PC-3 (cell line): ENCODE measurements at regions not wholly inside any gene's neighbourhood (a gene's known extent, or its start where the extent isn't known, plus 50 kb on each side); places are given as distances from the start of the nearest gene placed in this dataset.

Experiments
- ATAC-seq: fragments of 200-7000 bp; cut with Tn5 transposase; 2 replicates; pipeline ENCODE4 v1.9.1; 2020; ENCODE audit warnings: mild to moderate bottlenecking, moderate library complexity
- BruUV-seq: library from RNA; stranded (reverse); fragments of 400-500 nt; replicated peaks from 2 replicates; lab custom pipeline; 2021; lab: Mats Ljungman, UMichigan
- CTCF ChIA-PET: fragments of 300-600 bp; sonication (Branson Sonifier 250); formaldehyde crosslinking; loops from one replicate; lab custom pipeline; 2022; ENCODE audit warnings: antibody characterized with exemption; lab: Charles Lee
- POLR2A ChIA-PET: fragments of 300-600 bp; sonication (Branson Sonifier 250); formaldehyde crosslinking; loops from one replicate; lab custom pipeline; 2022; ENCODE audit warnings: antibody characterized with exemption; ENCODE audit not compliant: unreplicated experiment; lab: Charles Lee
- DNase-seq: peaks from one replicate; pipeline ENCODE4 v3.0.0-alpha.2; 2015
- H2AFZ ChIP-seq: fragments of 300-600 bp; sonication (generic); 2 replicates; pipeline ENCODE4 v1.6.0; 2016; ENCODE audit warnings: antibody characterized with exemption, low read length
- H3F3A ChIP-seq: fragments of 300-600 bp; sonication (generic); one replicate; pipeline ENCODE4 v1.6.0; 2017; ENCODE audit warnings: antibody characterized with exemption, low read length, control low read depth, mild to moderate bottlenecking; ENCODE audit not compliant: unreplicated experiment
- H3K27ac ChIP-seq: fragments of 300-600 bp; sonication (generic); 2 replicates; pipeline ENCODE4 v1.5.1; 2016; ENCODE audit warnings: mild to moderate bottlenecking, low read length
- H3K27me3 ChIP-seq: fragments of 300-600 bp; sonication (generic); 2 replicates; pipeline ENCODE4 v1.6.1; 2016; ENCODE audit warnings: low read length, mixed read lengths
- H3K36me3 ChIP-seq: fragments of 300-600 bp; sonication (generic); 2 replicates; pipeline ENCODE4 v1.6.1; 2016; ENCODE audit warnings: low read depth, mixed run types, low read length, mixed read lengths
- H3K4me1 ChIP-seq: fragments of 300-600 bp; sonication (generic); 2 replicates; pipeline ENCODE4 v1.5.1; 2016; ENCODE audit warnings: low read length; ENCODE audit not compliant: insufficient read depth
- H3K4me2 ChIP-seq: fragments of 300-600 bp; sonication (generic); 2 replicates; pipeline ENCODE4 v1.6.0; 2016; ENCODE audit warnings: low read length
- H3K4me3 ChIP-seq: fragments of 300-600 bp; sonication (generic); 2 replicates; pipeline ENCODE4 v1.5.1; 2016; ENCODE audit warnings: mild to moderate bottlenecking, low read length, mixed read lengths
- H3K79me2 ChIP-seq: fragments of 300-600 bp; sonication (generic); 2 replicates; pipeline ENCODE4 v1.6.1; 2017; ENCODE audit warnings: low read length, mixed read lengths
- H3K9ac ChIP-seq: fragments of 300-600 bp; sonication (generic); 2 replicates; pipeline ENCODE4 v1.6.0; 2016; ENCODE audit warnings: mild to moderate bottlenecking, low read length
- H3K9me2 ChIP-seq: fragments of 300-600 bp; sonication (generic); replicated peaks from 2 replicates; pipeline ENCODE4 v1.6.1; 2016; ENCODE audit warnings: mixed run types, low read length, mixed read lengths
- H3K9me3 ChIP-seq: fragments of 300-600 bp; sonication (generic); 2 replicates; pipeline ENCODE4 v1.6.1; 2016; ENCODE audit warnings: low read length, mixed read lengths
- H4K20me1 ChIP-seq: fragments of 300-600 bp; sonication (generic); 2 replicates; pipeline ENCODE4 v1.6.1; 2016; ENCODE audit warnings: low read length, mixed read lengths
- CTCF ChIP-seq: fragments of 300-600 bp; sonication (generic); conservative IDR thresholded peaks from 2 replicates; pipeline ENCODE4 v1.5.1; 2017; ENCODE audit warnings: antibody characterized with exemption, low read depth, mild to moderate bottlenecking, low read length
- EZH2 ChIP-seq: fragments of 300-600 bp; sonication (generic); IDR thresholded peaks from one replicate; pipeline ENCODE4 v1.6.1; 2017; ENCODE audit warnings: antibody characterized with exemption, mild to moderate bottlenecking, low read length; ENCODE audit not compliant: unreplicated experiment
- EZH2phosphoT487 ChIP-seq: fragments of 300-600 bp; sonication (generic); IDR thresholded peaks from 2 replicates; pipeline ENCODE4 v1.6.1; 2018; ENCODE audit warnings: mild to moderate bottlenecking, antibody characterized with exemption, low read length, borderline replicate concordance
- intact Hi-C: fragments of 100-400 bp; cut with micrococcal nuclease; formaldehyde crosslinking; loops from 2 replicates; pipeline ENCODE4 v1.9.0; 2023

- intact Hi-C loops = no loop called here
- Histone ChIP-seq H3K27me3 (no peaks in the 10 kb centered on the region), H3K4me2 (no peak overlapping the region), H3K79me2 (no peaks in the 10 kb centered on the region), H3F3A (peaks cover 4% of the 10 kb centered on the region), H2AFZ (peak overlapping the region; percentile 19; the same call in 1 of the 2 replicates), H3K27ac (no peak overlapping the region), H3K4me3 (no peak overlapping the region), H3K9me3 (no peaks in the 10 kb centered on the region), H3K36me3 (no peaks in the 10 kb centered on the region), H3K4me1 (peaks cover 29% of the 10 kb centered on the region), H3K9ac (no peak overlapping the region), H3K9me2 (no peaks in the 10 kb centered on the region), H4K20me1 (no peaks in the 10 kb centered on the region)
- DNase-seq = no peak
- POLR2A ChIA-PET = no interaction called here
- BruUV-seq = no TSS peak
- ATAC-seq = no peak
- CTCF ChIA-PET = no interaction called here
- TF ChIP-seq CTCF = no peak
- no peak for TF ChIP-seq EZH2phosphoT487
- TF ChIP-seq EZH2 = no peak
Observed at GRCh38 chr5:34604119-34604675, 51.9 kb upstream of the RAI14 start.

- H3K27me3 ChIP-seq = no peaks in the 10 kb centered on the region
- ChIA-PET CTCF (no interaction called here), POLR2A (interaction anchor here (0.7 kb wide), 1 partner anchor 45 kb away, joined by 3 read pairs; no protein-coding TSS in a partner anchor)
- no peak for ATAC-seq
- H3K9me2 ChIP-seq = no peaks in the 10 kb centered on the region
- no TSS peak for BruUV-seq
- DNase-seq = no peak
- H3K4me2 ChIP-seq = no peak overlapping the region
- no peak for TF ChIP-seq CTCF
- no peak for TF ChIP-seq EZH2
- no peak for TF ChIP-seq EZH2phosphoT487
- peaks cover 10% of the 10 kb centered on the region for H3F3A ChIP-seq
- no peaks in the 10 kb centered on the region for H3K79me2 ChIP-seq
- H3K36me3 ChIP-seq = no peaks in the 10 kb centered on the region
- no peaks in the 10 kb centered on the region for H3K9me3 ChIP-seq
- no peak overlapping the region for H2AFZ ChIP-seq
- peaks cover 39% of the 10 kb centered on the region for H3K4me1 ChIP-seq
- H3K27ac ChIP-seq = no peak overlapping the region
- no peak overlapping the region for H3K4me3 ChIP-seq
- intact Hi-C loops = no loop called here
- H4K20me1 ChIP-seq = no peaks in the 10 kb centered on the region
- H3K9ac ChIP-seq = no peak overlapping the region
Observed at GRCh38 chr5:34606101-34606500, 50.0 kb upstream of the RAI14 start.
